ENCODE measurements at regions not wholly inside any gene's neighbourhood (a gene's known extent, or its start where the extent isn't known, plus 50 kb on each side); places are given as distances from the start of the nearest gene placed in this dataset.
"Not testable (repeated sequence)": the region's sequence is repeated elsewhere in the genome, so short reads cannot be mapped to it uniquely, and the experiment has no call there.

- DNase-seq: no peak
Measured at GRCh38 chr3:67937498-67938118, 283.2 kb upstream of the SUCLG2 start.

GRCh38 chr3:67930394-67930793 is 276.0 kb upstream of the SUCLG2 start:
- not testable (repeated sequence) for DNase-seq

DNA sequence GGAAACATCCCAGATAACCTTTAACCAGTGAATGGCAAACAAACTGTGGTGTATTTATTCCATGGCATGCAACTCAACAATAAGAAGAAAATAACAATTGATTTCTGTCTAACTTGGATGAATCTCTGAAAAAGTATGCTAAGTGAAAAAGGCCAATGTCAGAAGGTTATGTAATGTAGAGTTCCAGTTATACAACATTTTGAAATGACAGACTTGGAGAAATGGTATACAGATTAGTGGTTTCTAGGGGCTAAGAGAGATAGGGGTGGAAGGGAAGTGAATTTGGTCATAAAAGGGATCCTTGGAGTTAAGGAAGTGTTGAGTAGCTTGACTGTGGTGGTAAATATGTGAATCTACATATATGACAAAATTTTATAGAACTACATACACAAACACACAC is 269.4 kb upstream of the SUCLG2 start:
- no peak for DNase-seq

- no peak for DNase-seq
Measured at GRCh38 chr3:67920969-67921368, 266.6 kb upstream of the SUCLG2 start.

GRCh38 chr3:67920311-67920710 is 265.9 kb upstream of the SUCLG2 start:
- DNase-seq: no peak

DNA sequence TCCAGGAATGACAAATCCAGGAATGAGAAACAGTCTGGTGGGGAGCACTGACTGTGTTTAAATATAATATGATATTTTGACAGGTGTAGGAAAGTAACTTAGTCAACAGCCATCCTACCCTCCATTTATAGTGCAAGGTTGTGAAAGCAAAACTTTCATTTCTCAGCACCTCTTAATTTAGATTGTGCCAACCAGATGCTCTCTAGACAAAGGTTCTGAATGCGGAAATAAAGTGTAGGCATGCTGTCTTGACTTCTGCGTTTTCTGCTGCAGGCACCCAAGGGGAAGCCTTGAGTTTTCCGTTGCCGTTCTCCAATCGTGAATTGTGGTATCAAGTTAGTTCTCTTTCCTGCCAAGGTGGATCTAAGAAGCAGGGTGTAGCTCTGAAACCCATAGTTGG is 261.9 kb upstream of the SUCLG2 start:
- DNase-seq: no peak

- no peak for DNase-seq
Measured at GRCh38 chr3:67907735-67908134, 253.3 kb upstream of the SUCLG2 start.

DNA sequence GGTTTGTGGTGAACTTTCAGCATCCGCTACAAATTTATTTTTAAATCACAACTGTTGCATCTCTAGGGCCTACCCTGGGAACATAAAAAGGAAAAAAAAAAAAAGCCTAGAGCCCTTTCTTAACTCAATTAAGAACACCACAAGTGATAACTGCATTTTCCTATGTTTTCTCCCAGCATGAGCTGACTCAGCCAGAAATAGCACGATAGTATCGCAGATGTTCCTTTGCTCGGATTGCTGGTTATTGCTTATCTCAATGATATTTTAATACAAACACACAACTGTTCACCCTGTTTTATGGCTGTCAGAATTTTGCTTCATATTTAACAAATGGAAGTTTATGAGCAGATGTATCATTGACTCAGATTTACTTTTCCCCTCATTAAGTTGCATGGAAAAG is 251.8 kb upstream of the SUCLG2 start:
- DNase-seq: no peak

DNA sequence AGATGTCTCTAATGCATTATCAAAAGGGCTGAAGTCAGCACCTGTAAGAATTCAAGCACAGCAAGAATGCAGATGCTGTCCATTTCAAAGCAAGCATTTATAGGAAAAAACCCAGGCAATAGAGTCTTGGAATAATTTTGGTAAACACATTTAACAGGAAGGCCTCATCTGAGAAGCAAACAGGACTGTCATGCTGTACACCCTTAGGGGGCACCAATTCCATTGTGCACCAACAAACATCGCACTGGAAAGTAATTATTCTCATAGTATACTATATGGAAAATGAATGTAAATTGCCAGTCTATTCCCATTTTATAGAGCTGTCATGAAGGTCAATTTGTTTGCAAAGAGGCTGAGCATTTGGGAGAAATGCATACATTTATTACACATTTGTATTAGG is 247.3 kb upstream of the SUCLG2 start:
- no peak for DNase-seq

- no peak for DNase-seq
Measured at GRCh38 chr3:67898916-67899315, 244.5 kb upstream of the SUCLG2 start.

- DNase-seq: no peak
Measured at GRCh38 chr3:67897351-67898336, 243.2 kb upstream of the SUCLG2 start.

- no peak for DNase-seq
Measured at GRCh38 chr3:67896130-67896529, 241.7 kb upstream of the SUCLG2 start.

- DNase-seq: no peak
Measured at GRCh38 chr3:67894510-67894909, 240.1 kb upstream of the SUCLG2 start.

DNA sequence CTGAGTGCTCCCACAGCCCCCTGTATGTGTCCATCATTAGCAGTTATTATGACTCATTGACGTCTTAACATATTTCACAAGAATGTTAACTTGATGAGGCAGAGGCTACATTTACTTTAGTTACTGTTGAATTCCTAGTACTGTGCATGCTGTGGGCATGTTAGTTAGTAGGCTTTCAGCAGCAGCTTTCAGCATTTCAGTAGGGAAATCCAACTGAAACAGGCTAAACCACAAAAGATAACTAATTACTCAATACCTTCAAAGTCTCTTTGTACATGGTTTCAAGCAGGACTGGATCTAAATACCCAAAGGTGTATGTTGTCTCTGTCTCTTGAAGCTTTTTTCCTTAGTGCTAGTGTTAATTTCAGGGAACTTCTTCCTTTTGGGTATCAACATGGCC is 229.9 kb upstream of the SUCLG2 start:
- DNase-seq: no peak

GRCh38 chr3:67883766-67884165 is 229.4 kb upstream of the SUCLG2 start:
- no peak for DNase-seq

- DNase-seq: no peak
Measured at GRCh38 chr3:67882981-67883380, 228.6 kb upstream of the SUCLG2 start.

GRCh38 chr3:67876261-67876660 is 221.8 kb upstream of the SUCLG2 start:
- no peak for DNase-seq

DNA sequence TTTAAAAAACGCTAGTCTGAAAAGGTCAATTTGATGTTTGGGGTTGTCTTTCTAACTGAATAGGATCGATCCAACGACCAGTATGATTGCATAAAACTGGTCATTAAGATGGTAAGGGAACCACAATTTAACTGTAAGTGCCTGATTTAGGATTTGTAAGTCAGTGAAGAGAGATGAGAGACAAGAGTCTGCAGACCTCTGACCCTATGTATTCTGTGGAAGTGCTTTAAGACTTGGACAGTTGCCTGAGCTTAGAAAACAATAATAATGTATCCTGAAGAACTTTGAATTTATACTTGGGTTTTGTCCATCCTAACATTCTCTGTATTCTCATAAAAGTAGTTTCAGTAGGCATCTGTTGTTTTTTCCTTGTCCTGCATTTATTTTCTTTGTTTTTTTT is 221.4 kb upstream of the SUCLG2 start:
- no peak for DNase-seq

- no peak for DNase-seq
Measured at GRCh38 chr3:67875338-67875737, 220.9 kb upstream of the SUCLG2 start.

GRCh38 chr3:67870477-67870876 is 216.1 kb upstream of the SUCLG2 start:
- DNase-seq: no peak

DNA sequence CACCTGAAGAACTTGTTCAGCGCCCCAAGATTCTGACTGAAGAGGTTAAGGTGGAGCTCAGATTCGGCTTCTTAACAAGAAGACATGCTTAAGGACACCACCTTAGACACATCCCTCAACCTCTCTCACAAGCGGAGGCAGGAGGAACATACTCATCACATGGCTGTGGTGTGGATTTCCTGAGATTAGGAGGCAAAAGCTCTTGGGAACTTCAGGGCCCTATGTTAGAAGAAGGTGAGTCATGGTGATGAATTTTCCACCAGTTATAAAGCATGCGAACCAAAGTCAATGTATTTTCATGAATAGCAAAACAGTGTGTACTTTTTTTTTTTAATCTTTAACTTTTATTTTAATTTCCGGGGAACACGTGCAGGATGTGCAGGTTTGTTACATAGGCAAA is 212.2 kb upstream of the SUCLG2 start:
- DNase-seq: no peak

DNA sequence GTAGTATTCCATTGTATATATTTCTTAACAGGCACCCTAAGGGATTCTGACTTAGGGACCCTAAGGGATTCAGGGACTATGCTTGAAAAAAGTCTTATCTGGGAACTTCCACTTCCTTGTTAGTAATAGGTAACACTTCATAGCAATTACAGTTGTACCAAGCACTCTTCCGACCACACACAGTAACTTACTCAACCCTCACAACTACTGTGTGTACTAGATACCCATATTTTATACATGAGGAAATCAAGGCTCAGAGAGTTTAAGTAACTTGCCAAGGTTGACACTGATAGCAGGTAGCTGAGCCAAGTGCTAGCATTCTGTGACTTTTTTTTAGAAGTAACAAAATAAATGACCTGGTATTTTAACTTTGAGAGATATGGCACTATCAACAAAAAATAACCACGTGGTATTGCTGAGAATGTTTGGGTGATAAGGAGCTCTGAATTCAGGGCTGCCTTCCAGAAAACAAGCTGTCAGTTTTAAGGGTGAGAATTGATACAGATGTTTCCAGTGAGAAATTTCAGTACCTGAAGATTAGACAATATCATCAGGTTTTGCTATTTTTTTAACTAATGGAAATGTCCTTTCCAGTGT is 210.3 kb upstream of the SUCLG2 start:
- no peak for DNase-seq

GRCh38 chr3:67863869-67864268 is 209.5 kb upstream of the SUCLG2 start:
- peak; percentile 13 for DNase-seq

- DNase-seq: no peak
Measured at GRCh38 chr3:67860429-67860828, 206.0 kb upstream of the SUCLG2 start.
